GM12873 (cell line): ENCODE measurements at regions not wholly inside any gene's neighbourhood (a gene's known extent, or its start where the extent isn't known, plus 50 kb on each side); places are given as distances from the start of the nearest gene placed in this dataset.

ENCODE experiments used
- CTCF ChIP-seq: IDR thresholded peaks from 2 replicates; pipeline ENCODE4 v1.5.1; 2012; ENCODE audit warnings: low read depth, mild to moderate bottlenecking, moderate library complexity, low read length, control low read depth; ENCODE audit not compliant: insufficient read depth; ENCODE audit errors: missing control alignments

- no peak for TF ChIP-seq CTCF
Observed at GRCh38 chr3:159091936-159092335, 290.1 kb downstream of the MFSD1 start.

GRCh38 chr3:159102001-159102400 lies 300.1 kb downstream of the MFSD1 start:
- TF ChIP-seq CTCF: no peak

- TF ChIP-seq CTCF: no peak
Observed at GRCh38 chr3:159112724-159113123, 310.9 kb downstream of the MFSD1 start.

- TF ChIP-seq CTCF: no peak
Observed at GRCh38 chr3:159113221-159113875, 311.5 kb downstream of the MFSD1 start.

- TF ChIP-seq CTCF: no peak
Observed at GRCh38 chr3:159114582-159114981, 312.7 kb downstream of the MFSD1 start.

- TF ChIP-seq CTCF: no peak
Observed at GRCh38 chr3:159123877-159124276, 322.0 kb downstream of the MFSD1 start.

GRCh38 chr3:159126261-159127020 lies 324.6 kb downstream of the MFSD1 start:
- no peak for TF ChIP-seq CTCF
